Mucosa of descending colon (tissue), 3 donors: ENCODE measurements at regions not wholly inside any gene's neighbourhood (a gene's known extent, or its start where the extent isn't known, plus 50 kb on each side); places are given as distances from the start of the nearest gene placed in this dataset.

Source experiments
- ATAC-seq: fragments of 200-7000 bp; cut with Tn5 transposase; one replicate; pipeline ENCODE4 v1.9.1; 2020; ENCODE audit warnings: mild to moderate bottlenecking, moderate library complexity
- DNase-seq, 3 donors: peaks; one replicate each; pipeline ENCODE4 v3.0.0-alpha.2; 2020
- H3K36me3 ChIP-seq: fragments of 200-600 bp; one replicate; pipeline ENCODE4 v1.8.0; 2021; ENCODE audit warnings: low read depth, mild to moderate bottlenecking
- H3K4me1 ChIP-seq: fragments of 200-600 bp; one replicate; pipeline ENCODE4 v1.8.0; 2021; ENCODE audit warnings: low read depth, mild to moderate bottlenecking
- H3K4me3 ChIP-seq: fragments of 200-600 bp; one replicate; pipeline ENCODE4 v1.8.0; 2021; ENCODE audit warnings: mild to moderate bottlenecking
- H3K9me3 ChIP-seq: fragments of 200-600 bp; one replicate; pipeline ENCODE4 v1.8.0; 2021; ENCODE audit warnings: mild to moderate bottlenecking
- intact Hi-C, 2 donors: fragments of 100-400 bp; cut with DNase I in 1 of 2; cut with micrococcal nuclease in 1 of 2; formaldehyde crosslinking; loops; one replicate each; pipeline versions ENCODE4 v1.11.0 to v1.11.1; 2022; cut with DNase I, micrococcal nuclease
- TF ChIP-seq, protein P1 (sequence below): fragments of 200-600 bp; IDR thresholded peaks from one replicate; pipeline ENCODE4 v1.8.0; 2022; ENCODE audit warnings: antibody characterized with exemption, mild to moderate bottlenecking
- donor health status: DM: no; HTN: no; CAD: no; lungs with moderate emphysema.
- donor health status: DM: no; HTN: no; CAD: no.
- donor health status: DM: no; HTN: yes; CAD: no.

DNA sequence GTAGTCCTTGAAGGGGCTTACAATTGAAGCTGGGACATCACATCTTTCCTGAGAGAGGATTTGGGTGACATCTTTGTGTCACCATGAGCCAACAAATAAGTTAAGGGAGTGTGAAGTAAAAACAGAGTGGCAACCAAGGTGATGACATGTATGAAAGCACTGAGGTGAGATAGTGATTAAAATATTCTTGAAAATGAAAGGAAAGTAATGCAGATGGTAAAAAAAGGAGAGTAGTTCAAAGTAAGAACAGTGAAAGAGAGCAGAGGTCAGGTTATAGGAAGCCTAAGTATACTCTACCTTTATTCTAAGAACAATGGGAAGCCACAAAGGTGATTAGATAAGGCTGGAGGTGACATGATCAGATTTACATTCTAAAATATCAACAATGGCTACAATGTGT is 486.1 kb downstream of the DIPK2A start:
- H3K36me3 ChIP-seq = no peaks in the 10 kb centered on the region
- no peaks in the 10 kb centered on the region for H3K4me1 ChIP-seq
- TF ChIP-seq, protein P1, sequence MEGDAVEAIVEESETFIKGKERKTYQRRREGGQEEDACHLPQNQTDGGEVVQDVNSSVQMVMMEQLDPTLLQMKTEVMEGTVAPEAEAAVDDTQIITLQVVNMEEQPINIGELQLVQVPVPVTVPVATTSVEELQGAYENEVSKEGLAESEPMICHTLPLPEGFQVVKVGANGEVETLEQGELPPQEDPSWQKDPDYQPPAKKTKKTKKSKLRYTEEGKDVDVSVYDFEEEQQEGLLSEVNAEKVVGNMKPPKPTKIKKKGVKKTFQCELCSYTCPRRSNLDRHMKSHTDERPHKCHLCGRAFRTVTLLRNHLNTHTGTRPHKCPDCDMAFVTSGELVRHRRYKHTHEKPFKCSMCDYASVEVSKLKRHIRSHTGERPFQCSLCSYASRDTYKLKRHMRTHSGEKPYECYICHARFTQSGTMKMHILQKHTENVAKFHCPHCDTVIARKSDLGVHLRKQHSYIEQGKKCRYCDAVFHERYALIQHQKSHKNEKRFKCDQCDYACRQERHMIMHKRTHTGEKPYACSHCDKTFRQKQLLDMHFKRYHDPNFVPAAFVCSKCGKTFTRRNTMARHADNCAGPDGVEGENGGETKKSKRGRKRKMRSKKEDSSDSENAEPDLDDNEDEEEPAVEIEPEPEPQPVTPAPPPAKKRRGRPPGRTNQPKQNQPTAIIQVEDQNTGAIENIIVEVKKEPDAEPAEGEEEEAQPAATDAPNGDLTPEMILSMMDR = no peak
- intact Hi-C loops = no loop called here
- H3K9me3 ChIP-seq = no peaks in the 10 kb centered on the region
- no peak for ATAC-seq
- no peak overlapping the region for H3K4me3 ChIP-seq
- DNase-seq = no peak

DNA sequence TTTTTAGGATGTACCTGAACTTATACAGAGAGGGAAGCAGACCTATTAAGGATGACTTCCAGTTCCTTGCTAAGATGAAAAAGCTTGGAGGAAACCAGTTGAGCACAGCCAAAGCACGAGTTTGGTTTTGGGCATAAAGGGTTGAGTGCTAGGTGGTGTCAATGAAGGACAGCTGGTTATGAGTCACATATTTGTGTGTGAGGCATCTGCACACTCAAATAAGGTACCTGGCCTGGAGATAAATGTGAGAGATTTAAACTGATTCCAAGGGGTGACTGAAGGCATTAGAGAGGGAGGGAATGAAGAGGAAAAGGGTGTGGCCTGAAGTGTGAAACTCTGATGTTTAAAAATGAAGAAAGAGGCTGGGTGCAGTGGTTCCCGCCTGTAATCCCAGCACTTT is 486.7 kb downstream of the DIPK2A start:
- Histone ChIP-seq H3K36me3 (no peaks in the 10 kb centered on the region), H3K4me1 (no peaks in the 10 kb centered on the region), H3K9me3 (no peaks in the 10 kb centered on the region), H3K4me3 (no peak overlapping the region)
- ATAC-seq (no peak), DNase-seq (no peak)
- TF ChIP-seq, protein P1 = no peak
- intact Hi-C loops = no loop called here

DNA sequence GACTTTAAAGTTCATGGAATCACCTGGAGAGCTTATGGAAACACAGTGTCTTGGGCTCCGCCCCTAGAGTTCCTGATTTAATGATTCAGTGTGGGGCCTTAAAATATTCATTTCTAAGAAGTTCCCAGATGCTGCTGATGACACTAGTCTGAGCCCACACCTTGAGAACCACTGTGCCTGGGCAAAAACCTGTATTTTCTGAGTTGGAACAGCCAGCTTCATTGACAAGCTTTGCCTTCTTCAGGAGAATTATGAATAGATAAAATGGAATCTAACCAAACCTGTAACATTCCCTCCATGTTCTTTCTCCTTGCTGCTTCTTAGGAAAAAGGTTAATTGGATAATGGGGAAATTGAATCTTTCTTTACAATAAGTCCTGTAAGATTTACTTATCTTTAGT is 490.7 kb downstream of the DIPK2A start:
- ATAC-seq = no peak
- no peaks in the 10 kb centered on the region for H3K4me1 ChIP-seq
- H3K36me3 ChIP-seq = no peaks in the 10 kb centered on the region
- no peak for DNase-seq
- TF ChIP-seq, protein P1 = no peak
- intact Hi-C loops = no loop called here
- no peak overlapping the region for H3K4me3 ChIP-seq
- H3K9me3 ChIP-seq = no peaks in the 10 kb centered on the region

DNA sequence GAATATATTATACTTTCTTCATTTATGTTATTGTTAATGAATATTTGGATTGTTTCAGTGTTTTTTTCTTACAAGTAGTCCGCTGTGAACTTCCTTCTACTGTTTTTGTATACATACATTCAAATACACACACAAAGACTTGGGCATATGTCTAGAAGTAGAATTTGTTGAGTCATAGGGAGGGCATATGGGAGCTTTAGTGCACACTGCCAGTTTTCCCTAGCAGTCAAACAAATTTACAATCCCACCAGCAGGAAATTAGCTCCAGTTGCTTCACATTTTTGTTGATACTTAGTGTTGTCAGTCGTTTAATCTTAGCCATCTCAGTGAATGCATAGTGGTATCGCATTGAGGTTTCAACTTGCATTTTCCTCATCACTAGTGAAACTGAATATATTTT is 492.3 kb downstream of the DIPK2A start:
- ATAC-seq = no peak
- intact Hi-C loops = no loop called here
- no peaks in the 10 kb centered on the region for H3K36me3 ChIP-seq
- TF ChIP-seq, protein P1 = no peak
- no peaks in the 10 kb centered on the region for H3K4me1 ChIP-seq
- H3K4me3 ChIP-seq = no peak overlapping the region
- DNase-seq = no peak
- H3K9me3 ChIP-seq = no peaks in the 10 kb centered on the region

DNA sequence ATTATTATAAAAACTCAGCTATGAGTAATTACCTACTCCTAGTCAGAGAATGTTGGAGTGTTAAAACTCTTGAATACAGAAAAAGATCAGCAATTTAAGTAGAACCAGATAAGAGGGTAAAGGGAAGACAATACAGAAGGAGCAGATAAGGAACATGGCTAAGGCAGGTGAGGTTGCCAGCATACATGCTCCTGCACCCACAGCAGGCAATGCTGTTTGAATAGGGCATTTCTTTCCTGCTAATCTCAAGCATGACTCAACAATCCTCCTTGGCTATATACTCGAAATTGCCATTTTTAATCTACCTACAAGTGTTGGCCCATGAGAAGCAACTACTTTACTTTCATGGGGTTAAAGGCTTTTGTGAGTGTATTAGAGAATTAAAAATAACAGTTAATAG is 494.5 kb downstream of the DIPK2A start:
- Histone ChIP-seq H3K4me3 (no peak overlapping the region), H3K4me1 (no peaks in the 10 kb centered on the region), H3K36me3 (no peaks in the 10 kb centered on the region), H3K9me3 (no peaks in the 10 kb centered on the region)
- DNase-seq = no peak
- no peak for ATAC-seq
- TF ChIP-seq, protein P1 = no peak
- intact Hi-C loops = no loop called here

DNA sequence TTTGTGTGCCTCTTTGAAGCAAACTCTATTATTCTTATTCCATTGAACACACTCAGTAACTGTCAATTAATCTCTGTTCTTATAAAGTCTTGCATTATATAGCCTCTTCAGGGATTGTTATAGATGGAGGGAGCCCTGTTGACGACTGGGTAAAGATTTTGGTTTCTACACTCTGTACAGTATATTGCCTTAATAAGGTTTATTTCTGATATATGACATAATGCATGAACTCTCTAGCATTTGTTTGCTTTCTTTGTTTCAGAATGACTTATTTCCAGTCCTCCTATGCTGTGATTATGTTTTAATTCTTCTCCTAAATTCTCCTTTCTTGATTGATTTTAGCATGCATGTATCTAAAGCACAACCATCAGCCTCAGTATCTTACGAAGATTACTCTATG is 494.9 kb downstream of the DIPK2A start:
- Histone ChIP-seq H3K4me1 (no peaks in the 10 kb centered on the region), H3K9me3 (no peaks in the 10 kb centered on the region), H3K4me3 (no peak overlapping the region), H3K36me3 (no peaks in the 10 kb centered on the region)
- no peak for DNase-seq
- ATAC-seq = no peak
- TF ChIP-seq, protein P1 = no peak
- intact Hi-C loops = no loop called here
